PC-3 (cell line): ENCODE measurements at regions not wholly inside any gene's neighbourhood (a gene's known extent, or its start where the extent isn't known, plus 50 kb on each side); places are given as distances from the start of the nearest gene placed in this dataset.

Source experiments
- CTCF ChIP-seq: fragments of 300-600 bp; sonication (generic); conservative IDR thresholded peaks from 2 replicates; pipeline ENCODE4 v1.5.1; 2017; ENCODE audit warnings: antibody characterized with exemption, low read depth, mild to moderate bottlenecking, low read length
- EZH2phosphoT487 ChIP-seq: fragments of 300-600 bp; sonication (generic); IDR thresholded peaks from 2 replicates; pipeline ENCODE4 v1.6.1; 2018; ENCODE audit warnings: mild to moderate bottlenecking, antibody characterized with exemption, low read length, borderline replicate concordance

- TF ChIP-seq CTCF = no peak
- no peak for TF ChIP-seq EZH2phosphoT487
Observed at GRCh38 chr9:14004110-14004509, 309.8 kb downstream of the NFIB start.
